ENCODE measurements at regions not wholly inside any gene's neighbourhood (a gene's known extent, or its start where the extent isn't known, plus 50 kb on each side); places are given as distances from the start of the nearest gene placed in this dataset.

DNA sequence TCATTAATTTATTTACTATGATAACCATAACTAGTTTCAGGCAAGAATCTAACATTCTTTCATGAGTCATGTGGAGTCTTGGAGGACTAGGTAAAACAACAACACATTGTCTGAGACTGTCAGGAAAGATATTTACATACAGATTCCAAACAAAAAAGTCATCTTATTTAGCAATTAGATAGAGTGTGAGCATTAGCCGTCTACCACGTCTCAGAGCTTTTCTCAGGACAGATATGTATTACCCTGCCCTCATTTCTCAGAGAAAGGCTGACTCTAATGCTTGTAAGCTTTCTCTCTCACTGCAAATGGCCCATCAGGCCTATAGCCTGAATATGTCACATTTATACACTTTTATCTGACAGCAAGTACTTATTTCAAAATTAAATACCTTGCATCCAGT is 312.1 kb upstream of the PCDH20 start:
- Histone ChIP-seq H3K9me3 (ENCODE audit: low read depth, low read length) (no peaks in the 10 kb centered on the region), H3K9ac (ENCODE audit: insufficient read length) (peak overlapping the region; percentile 24), H3K36me3 (ENCODE audit: insufficient read depth, low read length) (no peaks in the 10 kb centered on the region), H3K4me3 (peak overlapping the region; percentile 58), H3K27ac (peak overlapping the region; percentile 93)
- no peak for DNase-seq (ENCODE audit: low read depth, low spot score)
- TF ChIP-seq POLR2AphosphoS5 (IDR thresholded peaks at IDR 0.05; ENCODE audit: borderline replicate concordance, low read depth, low read length), result no peak
- no peak for TF ChIP-seq FOXP2 (optimal IDR thresholded peaks at IDR 0.05; ENCODE audit: control extremely low read depth, extremely low read length, insufficient read depth)
- no peak for TF ChIP-seq EZH2 (IDR thresholded peaks at IDR 0.05)

DNA sequence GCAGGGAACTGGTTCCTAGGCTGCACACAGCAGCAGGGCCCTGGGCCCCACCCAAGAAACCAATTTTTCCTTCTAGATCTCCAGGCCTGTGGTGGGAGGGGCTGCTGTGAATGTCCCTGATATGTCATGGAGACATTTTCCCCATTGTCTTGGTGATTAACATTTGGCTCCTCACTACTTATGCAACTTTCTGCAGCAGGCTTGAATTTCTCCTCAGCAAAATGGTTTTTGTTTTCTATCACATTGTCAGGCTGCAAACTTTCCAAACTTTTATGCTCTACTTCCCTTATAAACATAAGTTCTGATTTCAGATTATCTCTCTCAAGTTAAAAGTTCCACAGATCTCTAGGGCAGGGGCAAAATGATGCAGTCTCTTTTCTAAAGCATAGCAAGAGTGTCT is 310.2 kb upstream of the PCDH20 start:
- Histone ChIP-seq H3K36me3 (ENCODE audit: insufficient read depth, low read length) (no peaks in the 10 kb centered on the region), H3K4me3 (no peak overlapping the region), H3K27ac (no peak overlapping the region), H3K9ac (ENCODE audit: insufficient read length) (no peak overlapping the region), H3K9me3 (ENCODE audit: low read depth, low read length) (no peaks in the 10 kb centered on the region)
- TF ChIP-seq FOXP2 (optimal IDR thresholded peaks at IDR 0.05; ENCODE audit: control extremely low read depth, extremely low read length, insufficient read depth), result no peak
- no peak for TF ChIP-seq POLR2AphosphoS5 (IDR thresholded peaks at IDR 0.05; ENCODE audit: borderline replicate concordance, low read depth, low read length)
- TF ChIP-seq EZH2 (IDR thresholded peaks at IDR 0.05), result no peak
- DNase-seq (ENCODE audit: low read depth, low spot score), result no peak

DNA sequence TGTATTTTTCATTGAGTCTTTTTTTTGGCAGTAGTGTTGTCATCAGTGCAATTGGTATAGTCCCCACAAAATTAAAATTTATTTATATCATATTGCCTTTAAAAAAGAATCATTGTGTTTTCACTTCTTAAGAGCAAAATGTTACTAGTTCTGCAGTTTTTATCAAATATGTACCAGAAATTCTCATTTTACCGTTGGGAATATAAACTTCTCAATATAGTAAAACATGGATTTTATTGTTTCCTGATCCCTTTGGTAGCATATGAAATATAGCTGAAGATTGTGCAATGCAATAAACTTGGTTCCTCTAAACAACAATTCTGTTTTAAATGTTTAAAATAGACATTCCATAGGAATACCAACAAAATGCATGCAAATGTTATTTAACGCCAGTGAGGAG is 306.5 kb upstream of the PCDH20 start:
- Histone ChIP-seq H3K9me3 (ENCODE audit: low read depth, low read length) (no peaks in the 10 kb centered on the region), H3K4me3 (peak overlapping the region; percentile 46), H3K36me3 (ENCODE audit: insufficient read depth, low read length) (no peaks in the 10 kb centered on the region), H3K27ac (peak overlapping the region; percentile 94), H3K9ac (ENCODE audit: insufficient read length) (no peak overlapping the region)
- peak; percentile 72 for DNase-seq (ENCODE audit: low read depth, low spot score)
- TF ChIP-seq FOXP2 (optimal IDR thresholded peaks at IDR 0.05; ENCODE audit: control extremely low read depth, extremely low read length, insufficient read depth) (peak; percentile 36), EZH2 (IDR thresholded peaks at IDR 0.05) (no peak), POLR2AphosphoS5 (IDR thresholded peaks at IDR 0.05; ENCODE audit: borderline replicate concordance, low read depth, low read length) (peak; percentile 24; the same call in 1 of the 2 replicates)

DNA sequence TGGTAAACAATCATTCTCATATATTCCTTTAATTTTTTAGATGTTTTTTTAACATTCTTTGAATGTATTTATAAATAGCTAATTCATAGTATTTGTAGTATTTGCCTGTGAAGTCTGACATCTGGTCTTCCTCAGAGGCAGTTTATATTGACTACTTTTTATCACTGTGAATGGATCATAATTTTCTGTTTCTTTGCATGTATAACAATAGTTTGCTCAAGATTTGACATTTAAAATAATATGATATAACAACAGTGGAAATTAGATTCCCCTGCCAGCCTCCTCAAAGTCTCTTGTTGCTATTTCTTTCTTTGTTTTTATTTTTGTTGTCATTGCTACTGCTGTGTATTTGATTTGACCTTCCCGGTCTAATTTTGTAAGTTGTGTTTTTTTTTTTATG is 297.0 kb upstream of the PCDH20 start:
- H3K9ac ChIP-seq (ENCODE audit: insufficient read length), result no peak overlapping the region
- no peak overlapping the region for H3K27ac ChIP-seq
- DNase-seq (ENCODE audit: low read depth, low spot score), result no peak
- no peak overlapping the region for H3K4me3 ChIP-seq
- no peaks in the 10 kb centered on the region for H3K36me3 ChIP-seq (ENCODE audit: insufficient read depth, low read length)
- no peaks in the 10 kb centered on the region for H3K9me3 ChIP-seq (ENCODE audit: low read depth, low read length)
- TF ChIP-seq POLR2AphosphoS5 (IDR thresholded peaks at IDR 0.05; ENCODE audit: borderline replicate concordance, low read depth, low read length) (no peak), EZH2 (IDR thresholded peaks at IDR 0.05) (no peak), FOXP2 (optimal IDR thresholded peaks at IDR 0.05; ENCODE audit: control extremely low read depth, extremely low read length, insufficient read depth) (no peak)

DNA sequence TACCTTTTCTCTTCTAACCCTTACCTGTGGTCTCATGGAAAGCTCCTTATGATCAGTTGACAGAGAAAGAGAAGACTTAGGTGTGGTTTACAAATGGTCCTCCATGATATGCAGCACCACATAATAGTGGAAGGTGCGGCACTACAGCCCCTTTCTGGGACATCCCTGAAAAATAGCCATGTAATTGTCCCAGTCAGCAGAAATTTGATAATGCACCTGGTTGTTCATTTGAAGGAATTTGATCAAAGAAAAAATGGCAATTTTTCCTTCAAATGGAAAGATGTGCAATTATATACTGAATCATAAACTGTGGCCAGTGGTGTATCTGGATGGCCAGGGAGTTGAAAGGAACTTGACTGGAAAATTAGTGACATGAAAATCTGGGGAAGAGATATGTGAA is 293.6 kb upstream of the PCDH20 start:
- Histone ChIP-seq H3K36me3 (ENCODE audit: insufficient read depth, low read length) (no peaks in the 10 kb centered on the region), H3K4me3 (no peak overlapping the region), H3K9ac (ENCODE audit: insufficient read length) (no peak overlapping the region), H3K9me3 (ENCODE audit: low read depth, low read length) (no peaks in the 10 kb centered on the region), H3K27ac (no peak overlapping the region)
- no peak for TF ChIP-seq POLR2AphosphoS5 (IDR thresholded peaks at IDR 0.05; ENCODE audit: borderline replicate concordance, low read depth, low read length)
- no peak for TF ChIP-seq EZH2 (IDR thresholded peaks at IDR 0.05)
- no peak for TF ChIP-seq FOXP2 (optimal IDR thresholded peaks at IDR 0.05; ENCODE audit: control extremely low read depth, extremely low read length, insufficient read depth)
- DNase-seq (ENCODE audit: low read depth, low spot score), result no peak

DNA sequence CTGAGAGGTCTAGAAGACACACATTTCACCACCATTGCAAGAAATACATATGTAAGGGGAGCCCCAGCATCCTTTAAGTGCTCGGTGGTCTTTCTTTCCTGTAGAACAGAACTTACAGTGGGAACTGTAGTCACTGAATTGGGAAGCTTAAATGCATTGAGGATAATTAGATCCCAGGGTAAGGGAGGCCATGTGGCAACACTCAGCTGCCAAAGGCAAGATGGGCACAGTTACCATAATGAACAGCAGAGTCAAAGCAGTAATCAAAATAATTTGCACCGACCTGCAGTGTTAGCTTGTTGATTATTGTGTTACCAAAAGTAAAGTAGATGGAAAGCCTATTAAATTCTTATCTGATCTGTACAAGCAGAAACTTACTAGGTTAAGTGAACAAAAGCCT is 291.2 kb upstream of the PCDH20 start:
- no peak overlapping the region for H3K4me3 ChIP-seq
- H3K9me3 ChIP-seq (ENCODE audit: low read depth, low read length), result no peaks in the 10 kb centered on the region
- no peaks in the 10 kb centered on the region for H3K36me3 ChIP-seq (ENCODE audit: insufficient read depth, low read length)
- no peak for DNase-seq (ENCODE audit: low read depth, low spot score)
- H3K9ac ChIP-seq (ENCODE audit: insufficient read length), result no peak overlapping the region
- TF ChIP-seq EZH2 (IDR thresholded peaks at IDR 0.05), result no peak
- H3K27ac ChIP-seq, result no peak overlapping the region

DNA sequence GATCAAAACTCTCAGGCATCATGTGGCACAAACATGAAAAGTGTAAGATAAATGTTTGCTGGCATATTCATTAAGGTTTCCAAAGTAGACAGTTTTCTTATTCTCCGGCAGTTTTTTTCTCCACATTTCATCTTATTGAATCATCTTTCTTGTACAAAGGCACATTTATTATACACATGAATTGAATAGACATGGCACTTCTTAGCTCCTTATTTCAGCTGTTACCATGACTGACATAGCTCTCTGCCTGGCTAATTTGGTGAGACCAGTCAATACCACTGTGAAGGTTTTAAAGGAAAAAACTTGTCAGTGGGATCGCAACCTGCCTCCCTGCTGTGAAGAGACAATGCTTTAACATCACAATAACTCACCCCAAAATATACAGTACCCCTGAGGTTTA is 285.0 kb upstream of the PCDH20 start:
- Histone ChIP-seq H3K4me3 (no peak overlapping the region), H3K36me3 (ENCODE audit: insufficient read depth, low read length) (no peaks in the 10 kb centered on the region), H3K9ac (ENCODE audit: insufficient read length) (no peak overlapping the region), H3K9me3 (ENCODE audit: low read depth, low read length) (no peaks in the 10 kb centered on the region), H3K27ac (no peak overlapping the region)
- no peak for DNase-seq (ENCODE audit: low read depth, low spot score)
- TF ChIP-seq POLR2AphosphoS5 (IDR thresholded peaks at IDR 0.05; ENCODE audit: borderline replicate concordance, low read depth, low read length) (no peak), FOXP2 (optimal IDR thresholded peaks at IDR 0.05; ENCODE audit: control extremely low read depth, extremely low read length, insufficient read depth) (no peak), EZH2 (IDR thresholded peaks at IDR 0.05) (no peak)

DNA sequence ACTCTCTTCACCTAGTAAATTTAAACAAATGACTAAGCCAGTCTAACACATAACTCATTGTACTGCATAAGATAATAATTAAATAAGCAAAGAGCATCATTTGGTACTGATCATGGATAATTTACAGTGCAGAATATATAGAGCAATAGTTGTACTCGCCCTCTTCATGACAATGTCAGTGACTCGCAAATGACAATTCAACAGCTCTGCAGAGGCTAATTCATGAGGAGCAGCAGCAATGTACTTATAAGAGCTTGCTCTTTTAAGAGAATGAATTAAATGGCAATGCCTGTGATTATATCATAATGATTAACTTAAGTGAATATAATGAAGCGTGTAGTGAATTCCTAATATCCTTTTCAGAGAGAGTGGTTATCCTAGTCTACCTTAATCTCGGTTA is 284.5 kb upstream of the PCDH20 start:
- TF ChIP-seq EZH2 (IDR thresholded peaks at IDR 0.05), result no peak
- TF ChIP-seq POLR2AphosphoS5 (IDR thresholded peaks at IDR 0.05; ENCODE audit: borderline replicate concordance, low read depth, low read length), result no peak
- TF ChIP-seq FOXP2 (optimal IDR thresholded peaks at IDR 0.05; ENCODE audit: control extremely low read depth, extremely low read length, insufficient read depth), result no peak
- DNase-seq (ENCODE audit: low read depth, low spot score), result no peak
- no peak overlapping the region for H3K9ac ChIP-seq (ENCODE audit: insufficient read length)

DNA sequence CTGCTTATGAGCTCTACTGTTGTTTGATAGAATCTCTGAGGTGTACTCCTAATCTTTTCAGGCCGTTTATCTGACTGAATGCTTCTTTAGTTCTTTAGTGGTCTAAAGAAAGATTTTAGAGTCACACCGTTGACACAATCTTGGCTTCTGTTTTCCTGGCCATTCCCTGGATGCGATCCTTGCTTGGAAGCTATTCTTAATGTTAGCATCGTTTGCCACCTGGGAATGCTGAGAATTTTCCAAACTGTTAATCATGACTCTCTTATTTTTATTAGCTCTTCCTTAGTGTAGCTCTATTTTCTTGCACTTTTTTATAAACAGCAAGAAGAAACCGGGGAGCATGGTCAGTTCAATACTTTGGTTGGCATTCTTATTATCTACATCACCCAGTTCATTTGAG is 281.0 kb upstream of the PCDH20 start:
- no peaks in the 10 kb centered on the region for H3K36me3 ChIP-seq (ENCODE audit: insufficient read depth, low read length)
- H3K27ac ChIP-seq, result no peak overlapping the region
- no peak overlapping the region for H3K9ac ChIP-seq (ENCODE audit: insufficient read length)
- no peaks in the 10 kb centered on the region for H3K9me3 ChIP-seq (ENCODE audit: low read depth, low read length)
- no peak for DNase-seq (ENCODE audit: low read depth, low spot score)
- TF ChIP-seq POLR2AphosphoS5 (IDR thresholded peaks at IDR 0.05; ENCODE audit: borderline replicate concordance, low read depth, low read length), result no peak
- no peak for TF ChIP-seq FOXP2 (optimal IDR thresholded peaks at IDR 0.05; ENCODE audit: control extremely low read depth, extremely low read length, insufficient read depth)
- no peak for TF ChIP-seq EZH2 (IDR thresholded peaks at IDR 0.05)
- H3K4me3 ChIP-seq, result no peak overlapping the region

More for the DNA sequence above, 284.5 kb upstream of the PCDH20 start:
- Histone ChIP-seq H3K9me3 (ENCODE audit: low read depth, low read length) (no peaks in the 10 kb centered on the region), H3K27ac (no peak overlapping the region), H3K36me3 (ENCODE audit: insufficient read depth, low read length) (no peaks in the 10 kb centered on the region), H3K4me3 (no peak overlapping the region)
